ENCODE measurements at regions not wholly inside any gene's neighbourhood (a gene's known extent, or its start where the extent isn't known, plus 50 kb on each side); places are given as distances from the start of the nearest gene placed in this dataset.

DNA sequence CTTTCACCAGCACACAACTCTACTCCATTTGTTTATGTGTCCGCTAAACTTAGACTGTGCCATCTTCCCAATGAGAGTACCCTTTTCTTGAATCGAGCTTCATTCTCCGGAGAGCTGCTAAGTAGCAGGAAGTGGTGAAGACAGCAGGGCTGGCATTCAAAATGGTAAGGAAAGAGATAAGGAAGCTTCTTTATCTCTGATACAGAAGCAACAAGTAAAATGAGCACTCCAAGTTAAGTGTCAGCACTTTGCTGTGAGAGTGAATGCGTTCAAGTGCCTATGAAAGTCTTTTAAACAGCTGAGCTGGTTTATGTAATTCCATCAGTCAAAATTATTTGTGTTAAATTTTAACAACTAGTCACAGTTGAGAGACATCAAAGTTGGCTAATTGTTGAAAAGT lies 386.8 kb upstream of the PTPRD start:
- no peak for DNase-seq

- DNase-seq: no peak
These were observed 388.7 kb upstream of the PTPRD start for GRCh38 chr9:11001546-11001945.

DNA sequence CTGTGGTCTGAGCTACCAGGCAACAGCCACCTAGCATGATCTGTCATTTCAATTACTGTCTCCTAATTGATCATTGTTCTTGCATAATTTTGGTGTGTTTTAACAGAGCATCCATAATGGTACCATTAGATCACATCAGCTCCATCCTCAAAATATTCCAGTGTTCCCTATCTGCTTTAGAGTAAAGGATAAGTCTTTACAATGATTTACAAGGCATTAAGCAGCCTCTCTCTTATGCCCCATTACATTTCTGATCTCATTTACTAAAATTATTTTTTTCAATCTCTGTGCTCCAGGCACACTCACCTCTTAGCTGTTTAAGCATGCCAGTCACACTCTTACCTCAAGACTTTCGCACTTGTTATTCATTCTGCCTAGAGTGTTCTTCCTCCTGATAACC lies 389.9 kb upstream of the PTPRD start:
- no peak for DNase-seq

DNA sequence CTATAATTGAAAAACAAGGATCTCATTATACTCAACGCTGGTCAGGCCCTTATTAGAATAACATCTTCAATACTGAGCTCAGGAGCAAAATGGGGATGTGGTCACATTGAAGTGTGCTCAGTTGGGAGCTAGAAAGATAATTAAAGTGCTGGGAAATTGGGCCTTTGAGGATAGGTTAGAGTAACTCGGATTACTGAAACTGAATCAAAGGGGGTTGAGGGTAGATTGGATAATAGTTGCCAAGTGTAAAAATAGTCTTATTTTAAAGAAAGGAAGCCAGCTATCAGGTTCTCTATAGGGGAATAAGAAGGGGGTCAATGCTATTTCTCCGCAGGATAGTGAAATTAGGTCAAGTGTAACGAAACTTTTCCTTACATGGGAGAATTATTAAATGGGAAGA lies 391.0 kb upstream of the PTPRD start:
- DNase-seq: no peak

GRCh38 chr9:11011696-11012095 lies 398.9 kb upstream of the PTPRD start:
- DNase-seq: no peak

- no peak for DNase-seq
These were observed 403.3 kb upstream of the PTPRD start for GRCh38 chr9:11016081-11016480.

GRCh38 chr9:11023201-11023600 lies 410.4 kb upstream of the PTPRD start:
- DNase-seq: no peak

DNA sequence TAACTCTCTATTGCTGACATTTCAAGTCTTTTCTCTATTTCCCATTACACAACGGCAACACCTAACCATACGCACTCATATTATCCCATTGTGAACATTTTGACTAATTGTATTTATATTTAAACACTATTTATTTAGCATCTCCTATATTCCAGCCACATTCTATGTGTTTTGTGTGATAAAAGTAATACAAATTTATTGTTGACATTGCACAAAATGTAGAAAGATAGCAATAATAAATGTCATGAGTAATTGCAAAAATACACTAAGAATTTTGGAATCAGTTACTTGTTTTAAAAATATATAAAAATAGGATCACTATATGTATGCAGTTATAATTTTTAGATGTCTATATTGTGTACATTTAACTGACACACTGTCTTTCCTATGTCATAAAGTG lies 413.0 kb upstream of the PTPRD start:
- DNase-seq: no peak

DNA sequence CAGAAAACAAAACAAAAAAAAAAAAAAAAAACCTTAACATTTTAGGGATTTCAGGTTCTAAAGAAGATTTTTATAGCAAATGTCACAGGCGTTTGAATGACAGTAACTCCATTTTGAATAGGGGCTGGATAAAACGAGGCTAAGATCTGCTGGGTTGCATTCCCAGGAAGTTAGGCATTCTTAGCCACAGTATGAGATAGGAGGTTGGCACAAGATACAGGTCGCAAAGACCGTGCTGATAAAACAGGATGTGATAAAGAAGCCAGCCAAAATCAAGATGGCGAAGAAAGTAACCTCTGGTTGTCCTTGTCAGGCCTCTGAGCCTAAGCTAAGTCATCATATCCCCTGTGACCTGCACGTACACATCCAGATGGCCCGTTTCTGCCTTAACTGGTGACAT lies 425.6 kb upstream of the PTPRD start:
- DNase-seq: no peak

DNA sequence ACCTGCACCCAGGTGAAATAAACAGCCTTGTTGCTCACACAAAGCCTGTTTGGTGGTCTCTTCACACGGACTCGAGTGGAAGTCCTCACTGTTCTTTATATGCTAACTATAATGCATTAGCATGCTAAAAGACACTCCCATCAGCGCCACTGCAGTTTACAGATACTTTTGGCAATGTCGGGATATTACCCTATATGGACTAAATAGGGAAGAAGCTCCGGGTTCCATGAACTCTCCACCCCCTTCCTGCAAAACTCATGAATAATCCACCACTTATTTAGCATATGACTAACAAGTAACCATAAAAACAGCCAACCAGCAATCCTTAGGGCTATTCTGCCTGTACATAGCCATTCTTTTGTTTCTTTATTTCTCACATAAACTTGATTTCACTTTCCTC lies 426.2 kb upstream of the PTPRD start:
- DNase-seq: no peak

GRCh38 chr9:11045589-11045988 lies 432.8 kb upstream of the PTPRD start:
- DNase-seq: no peak

- no peak for DNase-seq
These were observed 450.5 kb upstream of the PTPRD start for GRCh38 chr9:11063263-11063662.

DNA sequence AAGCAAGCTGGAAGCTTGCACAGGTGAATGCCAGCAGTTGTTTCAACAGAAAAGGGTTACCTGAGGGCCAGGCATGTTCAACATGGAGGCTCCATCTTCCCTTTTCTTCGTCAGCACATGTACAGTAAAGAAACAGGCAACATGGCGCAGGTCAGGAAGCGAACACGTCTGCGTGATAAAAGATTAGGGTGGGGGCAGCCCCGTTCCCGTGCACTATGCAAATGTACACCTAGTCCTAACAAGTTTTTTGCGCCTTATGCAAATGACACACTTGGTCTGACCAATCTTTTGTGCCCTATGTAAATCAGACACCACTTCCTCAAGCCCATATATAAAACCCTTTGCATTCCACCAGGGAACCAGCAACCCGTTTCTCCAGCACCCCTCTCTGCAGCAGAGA lies 452.1 kb upstream of the PTPRD start:
- no peak for DNase-seq

DNA sequence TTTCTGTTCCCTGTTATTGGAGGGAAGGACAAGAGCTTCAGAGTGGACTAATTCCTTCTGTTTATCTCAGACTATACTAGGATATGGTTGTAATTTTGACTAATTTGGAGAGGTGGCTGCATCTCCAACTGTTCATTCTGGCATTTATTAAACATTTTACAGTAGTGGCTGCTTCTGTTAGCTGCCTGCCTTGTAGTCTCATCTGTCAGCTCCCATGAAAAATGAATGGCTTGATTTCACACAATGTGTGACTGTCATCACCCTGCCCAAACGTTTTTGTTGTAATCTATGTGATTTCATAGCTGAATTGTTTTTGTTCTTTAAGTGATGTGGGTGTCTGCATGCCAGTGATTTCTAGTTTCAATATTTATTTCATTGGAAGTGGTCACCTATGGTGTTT lies 459.4 kb upstream of the PTPRD start:
- DNase-seq: no peak

DNA sequence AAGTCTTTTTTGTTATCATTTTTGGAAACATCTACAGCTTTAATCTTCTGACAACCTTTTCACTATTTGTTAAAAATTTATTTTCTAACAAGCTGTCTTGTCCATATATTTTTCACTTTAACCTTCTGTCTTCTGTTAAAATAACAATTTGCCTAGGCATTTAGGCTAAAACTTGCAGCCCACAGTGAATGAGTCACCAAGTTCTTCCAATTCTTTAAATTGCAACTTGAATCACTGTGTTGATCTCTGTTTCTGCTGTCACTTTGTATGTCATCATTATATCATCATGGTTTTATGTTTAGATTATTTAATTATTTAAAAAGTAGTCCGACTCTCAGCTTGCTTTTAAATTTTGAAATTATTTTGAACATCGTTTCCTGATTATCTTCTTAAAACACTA lies 473.8 kb upstream of the PTPRD start:
- no peak for DNase-seq

GRCh38 chr9:11088821-11089374 lies 476.1 kb upstream of the PTPRD start:
- no peak for DNase-seq

DNA sequence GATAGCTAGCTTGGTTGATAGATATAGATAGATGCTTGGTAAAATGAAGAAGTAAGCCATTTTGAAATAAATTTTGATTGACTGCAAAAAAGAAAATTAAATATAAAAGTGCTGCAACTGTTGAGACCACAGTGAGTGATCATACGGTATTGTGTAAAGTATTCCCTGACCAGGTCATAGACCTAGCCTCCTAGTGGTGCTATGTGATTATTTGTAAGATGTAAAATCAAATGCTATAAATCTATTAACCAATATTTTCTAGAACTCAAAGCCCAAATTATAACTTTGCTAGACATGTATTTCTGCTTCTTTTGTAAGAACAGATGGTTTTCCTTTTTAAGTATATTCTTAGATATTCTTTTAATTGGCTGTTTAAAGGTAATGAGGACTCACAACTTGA lies 480.2 kb upstream of the PTPRD start:
- no peak for DNase-seq

DNA sequence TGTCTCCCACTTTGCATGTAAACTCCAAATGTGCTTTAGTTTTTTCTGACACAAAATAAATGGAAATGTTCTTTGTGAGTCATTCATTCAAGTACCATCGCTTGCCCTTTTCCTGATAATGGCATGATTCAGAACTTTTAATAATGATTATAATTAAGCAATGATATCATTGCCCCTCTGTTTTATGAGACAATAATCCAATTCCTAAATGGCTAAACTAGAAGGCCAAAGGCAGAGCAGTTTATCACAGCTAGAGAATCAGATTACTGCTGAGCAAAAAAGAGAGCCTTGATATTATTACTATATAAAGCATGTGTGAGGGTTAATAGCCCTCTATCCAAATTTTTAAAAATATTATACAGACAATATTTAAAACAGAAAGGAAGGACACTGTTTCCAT lies 484.2 kb upstream of the PTPRD start:
- DNase-seq: no peak

GRCh38 chr9:11103525-11103924 lies 490.7 kb upstream of the PTPRD start:
- DNase-seq: no peak

- no peak for DNase-seq
These were observed 494.4 kb upstream of the PTPRD start for GRCh38 chr9:11107196-11107595.

DNA sequence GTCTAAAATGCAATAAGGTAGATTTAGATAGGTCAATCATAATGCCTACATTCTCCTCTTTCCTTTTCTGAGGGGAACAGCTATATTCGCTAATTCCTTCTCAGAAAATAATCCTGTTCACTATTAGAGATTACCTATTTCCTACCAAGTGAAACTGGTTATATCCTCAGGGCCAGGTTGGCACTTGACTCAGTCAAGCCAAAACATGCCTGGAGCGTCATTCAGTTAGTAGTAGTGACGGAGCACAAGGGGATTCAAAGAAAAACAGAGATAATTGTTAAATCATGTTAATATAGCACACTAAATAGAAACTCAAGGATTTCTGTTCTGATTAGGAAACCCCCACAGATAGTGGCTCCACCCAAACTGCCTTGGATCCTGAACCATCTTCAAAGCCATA lies 515.4 kb upstream of the PTPRD start:
- DNase-seq: no peak

DNA sequence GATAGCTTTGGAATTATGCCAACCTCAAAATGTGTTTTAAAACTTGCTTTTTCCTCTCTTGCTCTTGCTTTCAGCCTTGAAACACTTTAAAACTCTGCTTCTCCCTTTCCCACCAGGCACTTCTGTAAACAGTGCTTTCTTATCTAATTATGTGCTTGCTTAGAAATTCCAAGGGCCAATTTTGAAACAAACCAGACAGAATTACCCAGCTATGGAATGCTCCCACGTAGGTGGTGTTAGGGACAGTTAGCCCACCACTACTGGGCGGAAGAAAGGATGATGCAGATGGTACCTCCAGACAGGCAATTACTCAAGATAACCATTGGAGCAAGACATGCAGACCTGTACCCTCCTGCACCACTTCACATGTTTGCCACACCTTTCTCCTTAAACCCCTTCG lies 523.0 kb upstream of the PTPRD start:
- no peak for DNase-seq

- DNase-seq: no peak
These were observed 528.6 kb upstream of the PTPRD start for GRCh38 chr9:11141357-11141756.

DNA sequence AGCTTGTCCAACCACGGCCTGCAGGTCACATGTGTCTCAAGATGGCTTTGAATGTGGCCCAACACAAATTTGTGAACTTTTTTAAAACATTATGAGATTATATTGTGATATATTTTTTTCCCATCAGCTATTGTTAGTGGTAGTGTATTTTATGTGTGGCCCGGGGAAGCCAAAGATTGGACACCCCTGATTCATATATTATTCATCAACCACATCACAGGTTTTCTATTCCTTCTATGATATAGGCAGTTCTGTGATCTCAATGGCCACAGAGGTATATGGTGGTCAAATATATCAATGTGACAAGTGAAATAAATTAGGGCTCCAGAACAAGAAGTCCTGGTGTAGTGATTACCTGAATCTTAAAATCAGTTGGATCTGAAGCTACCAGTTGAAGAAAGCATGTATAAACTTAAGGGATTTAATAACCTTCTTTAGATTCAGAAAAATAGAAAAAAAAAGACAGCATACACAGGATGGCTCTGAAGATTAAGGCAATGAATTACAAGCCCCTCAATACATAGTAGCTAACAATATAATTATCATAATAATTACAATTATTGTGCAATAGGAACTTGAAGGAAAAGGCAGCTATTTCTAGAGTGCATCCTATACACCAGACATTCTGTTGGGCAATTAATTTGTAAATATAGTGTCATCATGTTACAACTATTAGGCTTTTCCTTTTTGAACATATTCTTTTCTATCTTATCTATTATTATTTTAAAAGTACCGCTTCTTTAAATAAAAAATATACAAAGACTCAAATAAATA lies 530.4 kb upstream of the PTPRD start:
- DNase-seq: no peak

- no peak for DNase-seq
These were observed 531.9 kb upstream of the PTPRD start for GRCh38 chr9:11144746-11145145.
